ENCODE measurements at regions not wholly inside any gene's neighbourhood (a gene's known extent, or its start where the extent isn't known, plus 50 kb on each side); places are given as distances from the start of the nearest gene placed in this dataset.

DNA sequence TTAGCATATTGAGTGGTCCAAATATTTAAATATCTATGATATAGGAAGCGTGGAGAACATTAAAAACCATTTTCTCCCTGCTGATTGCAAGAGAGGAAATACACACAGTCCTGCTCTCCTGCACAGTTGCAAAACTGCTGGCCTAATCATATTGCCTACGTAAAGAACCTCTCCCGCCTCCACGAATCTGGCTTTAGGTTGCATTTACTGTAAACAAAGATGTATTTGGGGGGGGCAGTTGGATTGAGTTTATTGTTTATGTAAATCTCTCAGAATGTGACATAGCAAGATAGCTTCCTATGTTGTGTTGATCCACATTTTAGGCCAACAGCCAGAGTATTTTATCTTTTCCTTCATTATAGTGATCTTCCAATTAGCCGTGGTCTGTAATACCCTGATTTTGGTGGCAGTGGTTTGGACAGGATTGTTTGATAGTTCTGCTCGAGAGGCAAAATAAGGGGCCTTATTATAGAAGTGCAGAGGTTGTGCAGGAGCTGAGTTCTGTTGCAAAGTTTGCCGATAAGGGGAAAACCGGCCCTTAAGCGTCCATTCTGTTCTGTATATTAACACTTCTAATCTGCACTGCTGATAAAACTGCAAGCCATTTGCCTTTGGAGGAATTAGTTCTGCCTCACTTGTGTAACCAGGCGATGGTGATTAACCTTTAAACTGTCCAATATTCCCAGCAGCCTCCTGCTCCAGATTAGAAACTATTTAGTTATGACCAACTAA, 101.6 kb upstream of the SIX3 start:
- H3K9me2 ChIP-seq (replicated peaks; ENCODE audit: low read depth, low read length): no peaks in the 10 kb centered on the region
- H2AFZ ChIP-seq (ENCODE audit: low read length): no peak overlapping the region
- no peak overlapping the region for H3K9ac ChIP-seq (ENCODE audit: low read depth, low read length, poor library complexity, severe bottlenecking)
- H4K20me1 ChIP-seq (ENCODE audit: insufficient read depth, low read length, poor library complexity, severe bottlenecking): no peaks in the 10 kb centered on the region
- no peaks in the 10 kb centered on the region for H3K4me1 ChIP-seq (ENCODE audit: insufficient read depth, low read length, poor library complexity, severe bottlenecking)
- no peak overlapping the region for H3K4me3 ChIP-seq (ENCODE audit: low read length, poor library complexity, severe bottlenecking)
- H3K79me2 ChIP-seq (ENCODE audit: insufficient read depth, low read length): no peaks in the 10 kb centered on the region
- no peaks in the 10 kb centered on the region for H3K9me3 ChIP-seq (ENCODE audit: insufficient read depth, low read depth, low read length)
- H3F3A ChIP-seq (ENCODE audit: low read depth): no peaks in the 10 kb centered on the region
- TF ChIP-seq, protein P1, sequence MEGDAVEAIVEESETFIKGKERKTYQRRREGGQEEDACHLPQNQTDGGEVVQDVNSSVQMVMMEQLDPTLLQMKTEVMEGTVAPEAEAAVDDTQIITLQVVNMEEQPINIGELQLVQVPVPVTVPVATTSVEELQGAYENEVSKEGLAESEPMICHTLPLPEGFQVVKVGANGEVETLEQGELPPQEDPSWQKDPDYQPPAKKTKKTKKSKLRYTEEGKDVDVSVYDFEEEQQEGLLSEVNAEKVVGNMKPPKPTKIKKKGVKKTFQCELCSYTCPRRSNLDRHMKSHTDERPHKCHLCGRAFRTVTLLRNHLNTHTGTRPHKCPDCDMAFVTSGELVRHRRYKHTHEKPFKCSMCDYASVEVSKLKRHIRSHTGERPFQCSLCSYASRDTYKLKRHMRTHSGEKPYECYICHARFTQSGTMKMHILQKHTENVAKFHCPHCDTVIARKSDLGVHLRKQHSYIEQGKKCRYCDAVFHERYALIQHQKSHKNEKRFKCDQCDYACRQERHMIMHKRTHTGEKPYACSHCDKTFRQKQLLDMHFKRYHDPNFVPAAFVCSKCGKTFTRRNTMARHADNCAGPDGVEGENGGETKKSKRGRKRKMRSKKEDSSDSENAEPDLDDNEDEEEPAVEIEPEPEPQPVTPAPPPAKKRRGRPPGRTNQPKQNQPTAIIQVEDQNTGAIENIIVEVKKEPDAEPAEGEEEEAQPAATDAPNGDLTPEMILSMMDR (conservative IDR thresholded peaks at IDR 0.05; ENCODE audit: low read length): no peak
- no peak for TF ChIP-seq EZH2phosphoT487 (IDR thresholded peaks at IDR 0.05; ENCODE audit: borderline replicate concordance)
- H3K27me3 ChIP-seq (ENCODE audit: insufficient read depth, low read length, poor library complexity, severe bottlenecking): no peaks in the 10 kb centered on the region
- H3K4me2 ChIP-seq (ENCODE audit: low read depth, low read length, poor library complexity, severe bottlenecking): no peak overlapping the region
- H3K36me3 ChIP-seq (ENCODE audit: insufficient read depth, low read length): no peaks in the 10 kb centered on the region

DNA sequence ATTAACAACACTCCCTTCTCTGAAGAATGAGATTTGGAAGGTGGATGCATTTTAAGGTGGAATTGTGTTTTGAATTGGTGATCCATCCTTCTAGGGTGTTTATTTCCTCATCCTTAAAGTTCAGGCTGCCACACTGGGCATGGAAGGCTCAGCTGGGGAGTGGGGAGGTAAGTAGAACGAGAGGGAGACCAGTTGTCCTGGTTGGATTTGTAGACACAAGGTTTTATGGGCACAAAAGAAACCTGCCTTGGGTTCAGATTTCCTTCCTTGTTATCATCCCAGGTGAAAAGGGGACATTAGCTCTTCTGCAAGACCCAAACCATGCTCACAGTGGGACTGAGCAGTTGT, 101.0 kb upstream of the SIX3 start:
- Histone ChIP-seq H3K4me2 (ENCODE audit: low read depth, low read length, poor library complexity, severe bottlenecking) (no peak overlapping the region), H3K27me3 (ENCODE audit: insufficient read depth, low read length, poor library complexity, severe bottlenecking) (no peaks in the 10 kb centered on the region), H3K4me3 (ENCODE audit: low read length, poor library complexity, severe bottlenecking) (no peak overlapping the region), H3K9me3 (ENCODE audit: insufficient read depth, low read depth, low read length) (no peaks in the 10 kb centered on the region), H3K9ac (ENCODE audit: low read depth, low read length, poor library complexity, severe bottlenecking) (no peak overlapping the region), H3K4me1 (ENCODE audit: insufficient read depth, low read length, poor library complexity, severe bottlenecking) (no peaks in the 10 kb centered on the region), H4K20me1 (ENCODE audit: insufficient read depth, low read length, poor library complexity, severe bottlenecking) (no peaks in the 10 kb centered on the region), H3K36me3 (ENCODE audit: insufficient read depth, low read length) (no peaks in the 10 kb centered on the region), H3F3A (ENCODE audit: low read depth) (no peaks in the 10 kb centered on the region), H2AFZ (ENCODE audit: low read length) (no peak overlapping the region), H3K9me2 (replicated peaks; ENCODE audit: low read depth, low read length) (no peaks in the 10 kb centered on the region), H3K79me2 (ENCODE audit: insufficient read depth, low read length) (no peaks in the 10 kb centered on the region)
- TF ChIP-seq, protein P1 (conservative IDR thresholded peaks at IDR 0.05; ENCODE audit: low read length): no peak
- TF ChIP-seq EZH2phosphoT487 (IDR thresholded peaks at IDR 0.05; ENCODE audit: borderline replicate concordance): no peak

DNA sequence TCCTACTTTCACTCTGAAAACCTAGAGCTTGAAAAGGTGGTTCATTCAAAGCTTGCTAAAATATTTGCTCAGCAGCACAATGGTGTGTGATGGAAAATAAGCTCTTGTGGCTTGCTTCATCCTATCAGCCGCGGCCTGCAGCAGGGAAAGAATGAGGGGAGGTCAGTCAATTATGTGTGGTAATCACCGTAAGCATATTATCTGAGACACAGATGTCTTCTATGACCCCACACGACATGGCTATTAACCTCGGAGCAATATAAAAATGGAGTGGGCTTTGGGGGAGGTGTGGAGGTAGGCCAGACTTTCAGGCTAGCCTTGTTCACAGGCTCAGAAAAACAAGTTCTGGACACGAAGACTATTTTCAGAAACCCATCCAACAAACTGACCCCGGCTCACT, 98.4 kb upstream of the SIX3 start:
- Histone ChIP-seq H3F3A (ENCODE audit: low read depth) (no peaks in the 10 kb centered on the region), H3K4me3 (ENCODE audit: low read length, poor library complexity, severe bottlenecking) (no peak overlapping the region), H3K4me1 (ENCODE audit: insufficient read depth, low read length, poor library complexity, severe bottlenecking) (no peaks in the 10 kb centered on the region), H3K9me2 (replicated peaks; ENCODE audit: low read depth, low read length) (no peaks in the 10 kb centered on the region), H3K36me3 (ENCODE audit: insufficient read depth, low read length) (no peaks in the 10 kb centered on the region), H3K9ac (ENCODE audit: low read depth, low read length, poor library complexity, severe bottlenecking) (no peak overlapping the region), H3K4me2 (ENCODE audit: low read depth, low read length, poor library complexity, severe bottlenecking) (no peak overlapping the region), H2AFZ (ENCODE audit: low read length) (no peak overlapping the region), H4K20me1 (ENCODE audit: insufficient read depth, low read length, poor library complexity, severe bottlenecking) (no peaks in the 10 kb centered on the region), H3K79me2 (ENCODE audit: insufficient read depth, low read length) (no peaks in the 10 kb centered on the region), H3K9me3 (ENCODE audit: insufficient read depth, low read depth, low read length) (no peaks in the 10 kb centered on the region), H3K27me3 (ENCODE audit: insufficient read depth, low read length, poor library complexity, severe bottlenecking) (no peaks in the 10 kb centered on the region)
- TF ChIP-seq EZH2phosphoT487 (IDR thresholded peaks at IDR 0.05; ENCODE audit: borderline replicate concordance): no peak
- TF ChIP-seq, protein P1 (conservative IDR thresholded peaks at IDR 0.05; ENCODE audit: low read length): no peak

All from Loucy (cell line).